ENCODE measurements at regions not wholly inside any gene's neighbourhood (a gene's known extent, or its start where the extent isn't known, plus 50 kb on each side); places are given as distances from the start of the nearest gene placed in this dataset.
"Not testable (repeated sequence)": the region's sequence is repeated elsewhere in the genome, so short reads cannot be mapped to it uniquely, and the experiment has no call there.

DNA sequence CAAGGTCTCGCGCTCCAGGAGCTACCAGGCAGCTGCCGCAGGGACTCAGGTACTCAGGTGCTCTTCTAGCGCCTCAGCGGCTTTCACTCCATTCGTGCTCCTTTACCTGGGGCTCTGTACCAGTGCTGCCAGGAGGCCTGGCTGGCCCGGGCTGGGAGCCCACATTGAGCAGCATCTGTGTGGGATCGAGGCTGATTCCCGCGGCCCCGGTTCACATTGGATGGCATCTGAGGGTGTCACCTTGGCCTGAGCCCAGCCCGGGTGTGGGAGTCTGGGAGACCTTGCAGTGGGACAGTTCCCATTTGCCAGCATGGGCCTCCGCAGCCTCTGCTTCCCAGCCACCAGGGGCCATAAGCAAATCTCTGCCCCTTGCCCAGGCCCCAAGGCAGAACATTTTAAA is 96.9 kb downstream of the NPIPB11 start:
- TF ChIP-seq, protein P1, sequence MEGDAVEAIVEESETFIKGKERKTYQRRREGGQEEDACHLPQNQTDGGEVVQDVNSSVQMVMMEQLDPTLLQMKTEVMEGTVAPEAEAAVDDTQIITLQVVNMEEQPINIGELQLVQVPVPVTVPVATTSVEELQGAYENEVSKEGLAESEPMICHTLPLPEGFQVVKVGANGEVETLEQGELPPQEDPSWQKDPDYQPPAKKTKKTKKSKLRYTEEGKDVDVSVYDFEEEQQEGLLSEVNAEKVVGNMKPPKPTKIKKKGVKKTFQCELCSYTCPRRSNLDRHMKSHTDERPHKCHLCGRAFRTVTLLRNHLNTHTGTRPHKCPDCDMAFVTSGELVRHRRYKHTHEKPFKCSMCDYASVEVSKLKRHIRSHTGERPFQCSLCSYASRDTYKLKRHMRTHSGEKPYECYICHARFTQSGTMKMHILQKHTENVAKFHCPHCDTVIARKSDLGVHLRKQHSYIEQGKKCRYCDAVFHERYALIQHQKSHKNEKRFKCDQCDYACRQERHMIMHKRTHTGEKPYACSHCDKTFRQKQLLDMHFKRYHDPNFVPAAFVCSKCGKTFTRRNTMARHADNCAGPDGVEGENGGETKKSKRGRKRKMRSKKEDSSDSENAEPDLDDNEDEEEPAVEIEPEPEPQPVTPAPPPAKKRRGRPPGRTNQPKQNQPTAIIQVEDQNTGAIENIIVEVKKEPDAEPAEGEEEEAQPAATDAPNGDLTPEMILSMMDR (conservative IDR thresholded peaks at IDR 0.05; ENCODE audit: low read depth, low read length), result not testable (repeated sequence)
- not testable (repeated sequence) for TF ChIP-seq POLR2A (IDR thresholded peaks at IDR 0.05; ENCODE audit: low read depth, low read length); RCOR1 (IDR thresholded peaks at IDR 0.05; ENCODE audit: insufficient replicate concordance, low read length); FOS (IDR thresholded peaks at IDR 0.05; ENCODE audit: low read depth, low read length); CEBPB (IDR thresholded peaks at IDR 0.05; ENCODE audit: low read depth, low read length); MXI1 (IDR thresholded peaks at IDR 0.05; ENCODE audit: borderline replicate concordance, low read depth, low read length)
- TF ChIP-seq, protein P2, sequence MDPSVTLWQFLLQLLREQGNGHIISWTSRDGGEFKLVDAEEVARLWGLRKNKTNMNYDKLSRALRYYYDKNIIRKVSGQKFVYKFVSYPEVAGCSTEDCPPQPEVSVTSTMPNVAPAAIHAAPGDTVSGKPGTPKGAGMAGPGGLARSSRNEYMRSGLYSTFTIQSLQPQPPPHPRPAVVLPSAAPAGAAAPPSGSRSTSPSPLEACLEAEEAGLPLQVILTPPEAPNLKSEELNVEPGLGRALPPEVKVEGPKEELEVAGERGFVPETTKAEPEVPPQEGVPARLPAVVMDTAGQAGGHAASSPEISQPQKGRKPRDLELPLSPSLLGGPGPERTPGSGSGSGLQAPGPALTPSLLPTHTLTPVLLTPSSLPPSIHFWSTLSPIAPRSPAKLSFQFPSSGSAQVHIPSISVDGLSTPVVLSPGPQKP (IDR thresholded peaks at IDR 0.05; ENCODE audit: borderline replicate concordance, low read depth, low read length), result not testable (repeated sequence)
- TF ChIP-seq, protein P3, sequence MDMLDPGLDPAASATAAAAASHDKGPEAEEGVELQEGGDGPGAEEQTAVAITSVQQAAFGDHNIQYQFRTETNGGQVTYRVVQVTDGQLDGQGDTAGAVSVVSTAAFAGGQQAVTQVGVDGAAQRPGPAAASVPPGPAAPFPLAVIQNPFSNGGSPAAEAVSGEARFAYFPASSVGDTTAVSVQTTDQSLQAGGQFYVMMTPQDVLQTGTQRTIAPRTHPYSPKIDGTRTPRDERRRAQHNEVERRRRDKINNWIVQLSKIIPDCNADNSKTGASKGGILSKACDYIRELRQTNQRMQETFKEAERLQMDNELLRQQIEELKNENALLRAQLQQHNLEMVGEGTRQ (IDR thresholded peaks at IDR 0.05; ENCODE audit: low read depth, low read length), result not testable (repeated sequence)

Measured in IMR-90 (cell line).